ENCODE measurements at regions not wholly inside any gene's neighbourhood (a gene's known extent, or its start where the extent isn't known, plus 50 kb on each side); places are given as distances from the start of the nearest gene placed in this dataset.
A peak's percentile ranks its signal among the peaks of the same experiment; 100 is the strongest.

GRCh38 chr2:207257251-207258250 is 91.8 kb upstream of the KLF7 start:
- DNase-seq: no peak

- no peak for DNase-seq
These were observed 92.7 kb upstream of the KLF7 start for GRCh38 chr2:207258263-207258991.

- DNase-seq: no peak
These were observed 94.3 kb upstream of the KLF7 start for GRCh38 chr2:207260021-207260420.

GRCh38 chr2:207260947-207261346 is 95.2 kb upstream of the KLF7 start:
- no peak for DNase-seq

- no peak for DNase-seq
These were observed 98.6 kb upstream of the KLF7 start for GRCh38 chr2:207264310-207264709.

GRCh38 chr2:207265332-207265731 is 99.6 kb upstream of the KLF7 start:
- DNase-seq: no peak

GRCh38 chr2:207265869-207266268 is 100.1 kb upstream of the KLF7 start:
- no peak for DNase-seq

GRCh38 chr2:207266648-207267047 is 100.9 kb upstream of the KLF7 start:
- no peak for DNase-seq

GRCh38 chr2:207269038-207269437 is 103.3 kb upstream of the KLF7 start:
- no peak for DNase-seq

- DNase-seq: no peak
These were observed 108.9 kb upstream of the KLF7 start for GRCh38 chr2:207274530-207275189.

GRCh38 chr2:207275779-207276178 is 110.0 kb upstream of the KLF7 start:
- DNase-seq: no peak

- no peak for DNase-seq
These were observed 110.5 kb upstream of the KLF7 start for GRCh38 chr2:207276248-207276647.

- DNase-seq: no peak
These were observed 111.1 kb upstream of the KLF7 start for GRCh38 chr2:207276858-207277257.

- no peak for DNase-seq
These were observed 113.8 kb upstream of the KLF7 start for GRCh38 chr2:207279520-207279919.

- no peak for DNase-seq
These were observed 115.7 kb upstream of the KLF7 start for GRCh38 chr2:207281436-207281835.

GRCh38 chr2:207282916-207283315 is 117.2 kb upstream of the KLF7 start:
- DNase-seq: no peak

- DNase-seq: no peak
These were observed 117.6 kb upstream of the KLF7 start for GRCh38 chr2:207283356-207283755.

- no peak for DNase-seq
These were observed 119.1 kb upstream of the KLF7 start for GRCh38 chr2:207284556-207285472.

GRCh38 chr2:207285473-207285815 is 119.7 kb upstream of the KLF7 start:
- DNase-seq: no peak

- DNase-seq: no peak
These were observed 120.4 kb upstream of the KLF7 start for GRCh38 chr2:207286106-207286505.

- DNase-seq: peak; percentile 17
These were observed 122.9 kb upstream of the KLF7 start for GRCh38 chr2:207288628-207289027.

- DNase-seq: no peak
These were observed 123.7 kb upstream of the KLF7 start for GRCh38 chr2:207289295-207290018.
